A549 (cell line): ENCODE measurements at regions not wholly inside any gene's neighbourhood (a gene's known extent, or its start where the extent isn't known, plus 50 kb on each side); places are given as distances from the start of the nearest gene placed in this dataset.

Experiments used
- ATAC-seq, 2 experiments: fragments of 200-7000 bp in 1 of 2; fragments of >200 bp in 1 of 2; cut with Nextera tagmentation in 1 of 2; cut with Tn5 transposase in 1 of 2; 3 replicates each; pipeline versions ENCODE4 v1.8.0 to v1.9.1; 2018 to 2020; ENCODE audit warnings: mild to moderate bottlenecking in 1 of 2, moderate library complexity in 1 of 2
- CTCF ChIA-PET: fragments of 300-600 bp; sonication (Branson Sonifier 250); formaldehyde crosslinking; extraction: SDS; loops from one replicate; lab custom pipeline; 2021; ENCODE audit warnings: antibody characterized with exemption, inconsistent platforms; lab: Yijun Ruan, JAX
- POLR2A ChIA-PET: fragments of 350-600 bp; formaldehyde crosslinking; extraction: SDS; loops from one replicate; lab custom pipeline; 2021; ENCODE audit warnings: antibody characterized with exemption, inconsistent platforms; lab: Yijun Ruan, JAX
- DNase-seq, 2 experiments: peaks; one replicate each; pipeline versions ENCODE4 v3.0.0 to v3.0.0-alpha.2; 2011 to 2016; ENCODE audit warnings: low read depth in 1 of 2, low spot score in 1 of 2
- FAIRE-seq: peaks from 2 replicates; lab custom pipeline; 2011; peaks lifted over from hg19 to GRCh38; lab: Jason Lieb, UNC
- H3K27ac ChIP-seq, 2 experiments: fragments of >200 bp; sonication (Bioruptor Twin); formaldehyde crosslinking; 3 replicates each; pipeline ENCODE4 v1.5.1; 2016 to 2017
- H3K4me1 ChIP-seq: fragments of >200 bp; sonication (Bioruptor Twin); formaldehyde crosslinking; 3 replicates; pipeline ENCODE4 v1.6.1; 2016
- H3K4me2 ChIP-seq: fragments of >200 bp; sonication (Bioruptor Twin); formaldehyde crosslinking; 3 replicates; pipeline ENCODE4 v1.6.1; 2016
- H3K4me3 ChIP-seq: fragments of >200 bp; sonication (Bioruptor Twin); formaldehyde crosslinking; 3 replicates; pipeline ENCODE4 v1.5.1; 2016
- H3K9me3 ChIP-seq: fragments of >200 bp; sonication (Bioruptor Twin); formaldehyde crosslinking; 3 replicates; pipeline ENCODE4 v1.6.1; 2016
- CEBPB ChIP-seq, 2 experiments: fragments of >200 bp in 1 of 2; sonication (Bioruptor Twin) in 1 of 2; formaldehyde crosslinking in 1 of 2; IDR thresholded peaks; 2 replicates each; pipeline ENCODE4 v1.6.1; 2012 to 2016
- CHD4 ChIP-seq: fragments of 200-600 bp; sonication (generic); IDR thresholded peaks from 2 replicates; pipeline ENCODE4 v1.6.1; 2016; ENCODE audit warnings: antibody characterized with exemption, mild to moderate bottlenecking, borderline replicate concordance
- EHF ChIP-seq: fragments of 250-450 bp; sonication (Bioruptor Pico); IDR thresholded peaks from 2 replicates; pipeline ENCODE4 v1.5.0; 2020; ENCODE audit warnings: mild to moderate bottlenecking
- EHMT2 ChIP-seq: fragments of 200-600 bp; sonication (generic); IDR thresholded peaks from 2 replicates; pipeline ENCODE4 v1.6.1; 2016; ENCODE audit warnings: antibody characterized with exemption, low read depth, mild to moderate bottlenecking, moderate library complexity
- ESRRA ChIP-seq: fragments of 150-350 bp; IDR thresholded peaks from 2 replicates; pipeline ENCODE4 v1.6.1; 2014; ENCODE audit warnings: mild to moderate bottlenecking, low read length, borderline replicate concordance
- FOXS1 ChIP-seq: fragments of 250-450 bp; sonication (Bioruptor Pico); IDR thresholded peaks from 2 replicates; pipeline ENCODE4 v1.5.0; 2020; ENCODE audit warnings: mild to moderate bottlenecking, moderate library complexity
- HDAC2 ChIP-seq: fragments of 200-600 bp; sonication (generic); IDR thresholded peaks from 2 replicates; pipeline ENCODE4 v1.6.1; 2016
- HEYL ChIP-seq: fragments of 250-450 bp; sonication (Bioruptor Pico); IDR thresholded peaks from 2 replicates; pipeline ENCODE4 v1.8.0; 2021; ENCODE audit warnings: mild to moderate bottlenecking, moderate library complexity
- HOXB13 ChIP-seq: fragments of 250-450 bp; sonication (Bioruptor Pico); IDR thresholded peaks from 2 replicates; pipeline ENCODE4 v1.5.0; 2020; ENCODE audit warnings: low read depth, mild to moderate bottlenecking, moderate library complexity
- HOXB5 ChIP-seq: fragments of 250-450 bp; sonication (Bioruptor Pico); IDR thresholded peaks from 2 replicates; pipeline ENCODE4 v1.5.0; 2020; ENCODE audit warnings: mild to moderate bottlenecking, moderate library complexity
- JUNB ChIP-seq: fragments of >200 bp; sonication (Bioruptor Twin); formaldehyde crosslinking; IDR thresholded peaks from 2 replicates; pipeline ENCODE4 v1.6.1; 2016
- MAZ ChIP-seq: fragments of 150-350 bp; IDR thresholded peaks from 2 replicates; pipeline ENCODE4 v1.6.1; 2014; ENCODE audit warnings: antibody characterized with exemption, low read depth, low read length, borderline replicate concordance
- NR3C1 ChIP-seq: fragments of >200 bp; sonication (Bioruptor Twin); formaldehyde crosslinking; IDR thresholded peaks from 3 replicates; pipeline ENCODE4 v1.6.1; 2017
- PHF8 ChIP-seq: fragments of 200-600 bp; sonication (generic); IDR thresholded peaks from 2 replicates; pipeline ENCODE4 v1.6.1; 2016; ENCODE audit warnings: low read depth, mild to moderate bottlenecking, antibody characterized with exemption, moderate library complexity, borderline replicate concordance
- POLR2A ChIP-seq: IDR thresholded peaks from 2 replicates; pipeline ENCODE4 v1.6.1; 2012; ENCODE audit warnings: mild to moderate bottlenecking, low read length
- POLR2AphosphoS2 ChIP-seq: conservative IDR thresholded peaks from 2 replicates; pipeline ENCODE4 v1.6.1; 2012; ENCODE audit warnings: low read length, improper control_type of control experiment, inconsistent platforms
- RAD21 ChIP-seq, 2 experiments: fragments of >200 bp in 1 of 2; sonication (Bioruptor Twin) in 1 of 2; formaldehyde crosslinking in 1 of 2; IDR thresholded peaks in 1 of 2; conservative IDR thresholded peaks in 1 of 2; 2 replicates in 1 of 2; 3 replicates in 1 of 2; pipeline ENCODE4 v1.6.1; 2012 to 2018; ENCODE audit warnings: inconsistent platforms in 1 of 2
- RARB ChIP-seq: fragments of 250-450 bp; sonication (Bioruptor Pico); IDR thresholded peaks from 2 replicates; pipeline ENCODE4 v1.8.0; 2021; ENCODE audit warnings: mild to moderate bottlenecking, moderate library complexity
- RFX5 ChIP-seq: fragments of 450-650 bp; IDR thresholded peaks from 2 replicates; pipeline ENCODE4 v1.7.1; 2014; ENCODE audit warnings: antibody characterized with exemption, mild to moderate bottlenecking, moderate library complexity
- SREBF2 ChIP-seq: fragments of 450-650 bp; IDR thresholded peaks from 2 replicates; pipeline ENCODE4 v1.6.1; 2014; ENCODE audit warnings: mild to moderate bottlenecking, moderate library complexity
- ZC3H11A ChIP-seq: fragments of 450-650 bp; IDR thresholded peaks from 2 replicates; pipeline ENCODE4 v1.6.1; 2014; ENCODE audit warnings: antibody characterized with exemption, mild to moderate bottlenecking
- ZFP36 ChIP-seq: fragments of 450-650 bp; IDR thresholded peaks from 2 replicates; pipeline ENCODE4 v1.6.1; 2014; ENCODE audit warnings: borderline replicate concordance; ENCODE audit not compliant: partially characterized antibody
- ZSCAN20 ChIP-seq: fragments of 250-450 bp; sonication (Bioruptor Pico); IDR thresholded peaks from 2 replicates; pipeline ENCODE4 v1.8.0; 2022; ENCODE audit warnings: mild to moderate bottlenecking, moderate library complexity
- WGBS: methylation state at CpG from one replicate; pipeline ENCODE4 v1.1.6; 2017; ENCODE audit errors: missing lambda C conversion rate; 5-methylcytosine and 5-hydroxymethylcytosine counted together
- TF ChIP-seq, protein P1 (sequence below): fragments of 250-450 bp; sonication (Bioruptor Pico); IDR thresholded peaks from 2 replicates; pipeline ENCODE4 v1.5.0; 2021; ENCODE audit warnings: mild to moderate bottlenecking, moderate library complexity, borderline replicate concordance
- TF ChIP-seq, protein P2 (sequence below): fragments of 450-650 bp; IDR thresholded peaks from 2 replicates; pipeline ENCODE4 v1.6.1; 2014; ENCODE audit warnings: antibody characterized with exemption
- TF ChIP-seq, protein P3 (sequence below): fragments of 150-350 bp; IDR thresholded peaks from 2 replicates; pipeline ENCODE4 v1.6.1; 2014; ENCODE audit warnings: low read depth, mild to moderate bottlenecking, low read length

GRCh38 chr20:39830903-39831302, 858.1 kb downstream of the MAFB start:
- no peak overlapping the region for H3K4me3 ChIP-seq
- no peaks in the 10 kb centered on the region for H3K9me3 ChIP-seq
- ChIA-PET POLR2A (no interaction called here), CTCF (interaction anchor here (0.5 kb wide), 1 partner anchor 184 kb away, joined by 3 read pairs; no protein-coding TSS in a partner anchor)
- no peak overlapping the region for H3K27ac ChIP-seq
- ATAC-seq (no peak), FAIRE-seq (no peak), DNase-seq (no peak)
- TF ChIP-seq FOXS1, result no peak
- no peak for TF ChIP-seq RARB (CRISPR knock-in tag)
- no peak for TF ChIP-seq NR3C1
- TF ChIP-seq PHF8, result no peak
- no peak for TF ChIP-seq HOXB5
- no peak for TF ChIP-seq CHD4
- TF ChIP-seq HEYL (CRISPR knock-in tag), result no peak
- no peak overlapping the region for H3K4me2 ChIP-seq
- 22% methylated on average over 2 of the region's 2 CpGs for WGBS
- no peaks in the 10 kb centered on the region for H3K4me1 ChIP-seq

GRCh38 chr20:39829661-39830060, 859.4 kb downstream of the MAFB start:
- FAIRE-seq, result no peak
- ChIA-PET POLR2A (no interaction called here), CTCF (no interaction called here)
- no peak for ATAC-seq
- H3K4me1 ChIP-seq, result no peaks in the 10 kb centered on the region
- H3K4me2 ChIP-seq, result no peak overlapping the region
- no peak for DNase-seq
- no peak overlapping the region for H3K27ac ChIP-seq
- TF ChIP-seq RFX5 (no peak), SREBF2 (no peak), ZFP36 (no peak), EHMT2 (no peak), ZC3H11A (no peak), HOXB13 (no peak), FOXS1 (no peak), ESRRA (no peak), RAD21 (conservative IDR thresholded peaks at IDR 0.05 in 1 of 2, IDR thresholded peaks at IDR 0.05 in 1 of 2) (no peak), CEBPB (IDR thresholded peaks at IDR 0.05) (no peak)
- TF ChIP-seq, protein P1, sequence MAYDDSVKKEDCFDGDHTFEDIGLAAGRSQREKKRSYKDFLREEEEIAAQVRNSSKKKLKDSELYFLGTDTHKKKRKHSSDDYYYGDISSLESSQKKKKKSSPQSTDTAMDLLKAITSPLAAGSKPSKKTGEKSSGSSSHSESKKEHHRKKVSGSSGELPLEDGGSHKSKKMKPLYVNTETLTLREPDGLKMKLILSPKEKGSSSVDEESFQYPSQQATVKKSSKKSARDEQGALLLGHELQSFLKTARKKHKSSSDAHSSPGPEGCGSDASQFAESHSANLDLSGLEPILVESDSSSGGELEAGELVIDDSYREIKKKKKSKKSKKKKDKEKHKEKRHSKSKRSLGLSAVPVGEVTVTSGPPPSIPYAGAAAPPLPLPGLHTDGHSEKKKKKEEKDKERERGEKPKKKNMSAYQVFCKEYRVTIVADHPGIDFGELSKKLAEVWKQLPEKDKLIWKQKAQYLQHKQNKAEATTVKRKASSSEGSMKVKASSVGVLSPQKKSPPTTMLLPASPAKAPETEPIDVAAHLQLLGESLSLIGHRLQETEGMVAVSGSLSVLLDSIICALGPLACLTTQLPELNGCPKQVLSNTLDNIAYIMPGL (CRISPR knock-in tag), result no peak
- TF ChIP-seq, protein P2, sequence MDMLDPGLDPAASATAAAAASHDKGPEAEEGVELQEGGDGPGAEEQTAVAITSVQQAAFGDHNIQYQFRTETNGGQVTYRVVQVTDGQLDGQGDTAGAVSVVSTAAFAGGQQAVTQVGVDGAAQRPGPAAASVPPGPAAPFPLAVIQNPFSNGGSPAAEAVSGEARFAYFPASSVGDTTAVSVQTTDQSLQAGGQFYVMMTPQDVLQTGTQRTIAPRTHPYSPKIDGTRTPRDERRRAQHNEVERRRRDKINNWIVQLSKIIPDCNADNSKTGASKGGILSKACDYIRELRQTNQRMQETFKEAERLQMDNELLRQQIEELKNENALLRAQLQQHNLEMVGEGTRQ, result no peak
- whole genome bisulfite sequencing, result 44% methylated on average over 3 of the region's 3 CpGs
- no peak overlapping the region for H3K4me3 ChIP-seq
- no peaks in the 10 kb centered on the region for H3K9me3 ChIP-seq

DNA sequence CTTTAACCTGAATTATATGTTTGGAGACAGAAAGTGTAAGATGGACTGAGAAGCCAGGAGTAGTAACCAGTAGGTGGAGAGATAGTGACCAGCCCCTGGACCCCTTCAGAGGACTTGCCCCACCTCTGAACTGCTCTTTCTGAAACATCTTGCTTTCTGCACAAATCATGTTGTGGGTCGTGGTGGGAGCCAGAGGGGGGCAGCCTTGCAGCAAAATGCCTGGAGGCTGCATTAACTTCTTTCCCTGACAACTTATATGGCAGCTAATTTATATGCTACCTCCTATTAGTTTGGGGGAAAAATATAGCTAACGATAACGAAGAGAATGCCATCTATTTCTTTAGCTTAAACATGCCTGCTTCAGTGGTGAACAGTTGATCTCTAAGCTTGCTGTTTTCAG, 859.8 kb downstream of the MAFB start:
- DNase-seq, result no peak
- no peak for ATAC-seq
- FAIRE-seq, result no peak
- 50% methylated on average over 3 of the region's 3 CpGs for WGBS
- no peak overlapping the region for H3K4me2 ChIP-seq
- H3K9me3 ChIP-seq, result no peaks in the 10 kb centered on the region
- no peaks in the 10 kb centered on the region for H3K4me1 ChIP-seq
- ChIA-PET CTCF (interaction anchor here (0.9 kb wide), 1 partner anchor 23 kb away, joined by 4 read pairs; no protein-coding TSS in a partner anchor), POLR2A (no interaction called here)
- TF ChIP-seq RAD21 (conservative IDR thresholded peaks at IDR 0.05 in 1 of 2, IDR thresholded peaks at IDR 0.05 in 1 of 2), result no peak
- no peak for TF ChIP-seq MAZ
- no peak for TF ChIP-seq ESRRA
- no peak for TF ChIP-seq ZSCAN20 (CRISPR knock-in tag)
- no peak for TF ChIP-seq HDAC2
- no peak for TF ChIP-seq HOXB13
- no peak for TF ChIP-seq EHF (CRISPR knock-in tag)
- no peak for TF ChIP-seq JUNB
- no peak for TF ChIP-seq RFX5
- no peak for TF ChIP-seq ZFP36
- TF ChIP-seq, protein P3, sequence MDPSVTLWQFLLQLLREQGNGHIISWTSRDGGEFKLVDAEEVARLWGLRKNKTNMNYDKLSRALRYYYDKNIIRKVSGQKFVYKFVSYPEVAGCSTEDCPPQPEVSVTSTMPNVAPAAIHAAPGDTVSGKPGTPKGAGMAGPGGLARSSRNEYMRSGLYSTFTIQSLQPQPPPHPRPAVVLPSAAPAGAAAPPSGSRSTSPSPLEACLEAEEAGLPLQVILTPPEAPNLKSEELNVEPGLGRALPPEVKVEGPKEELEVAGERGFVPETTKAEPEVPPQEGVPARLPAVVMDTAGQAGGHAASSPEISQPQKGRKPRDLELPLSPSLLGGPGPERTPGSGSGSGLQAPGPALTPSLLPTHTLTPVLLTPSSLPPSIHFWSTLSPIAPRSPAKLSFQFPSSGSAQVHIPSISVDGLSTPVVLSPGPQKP, result no peak
- no peak for TF ChIP-seq POLR2AphosphoS2
- no peak for TF ChIP-seq POLR2A
- H3K4me3 ChIP-seq, result no peak overlapping the region
- no peak overlapping the region for H3K27ac ChIP-seq
